Endothelial cell of umbilical vein (primary cell): ENCODE measurements at regions not wholly inside any gene's neighbourhood (a gene's known extent, or its start where the extent isn't known, plus 50 kb on each side); places are given as distances from the start of the nearest gene placed in this dataset.

Source experiments
- BruUV-seq: library from RNA; stranded (reverse); fragments of 400-500 nt; replicated peaks from 2 replicates; lab custom pipeline; 2021; lab: Mats Ljungman, UMichigan
- CTCF ChIA-PET: fragments of 300-600, 350-600 bp; sonication (Branson Sonifier 250); formaldehyde crosslinking; loops from one replicate; lab custom pipeline; 2021; ENCODE audit warnings: antibody characterized with exemption, inconsistent platforms; lab: Charles Lee
- POLR2A ChIA-PET: fragments of 300-600, 350-600 bp; sonication (Branson Sonifier 250); formaldehyde crosslinking; loops from one replicate; lab custom pipeline; 2021; ENCODE audit warnings: antibody characterized with exemption, inconsistent platforms; lab: Charles Lee
- DNase-seq: peaks from one replicate; pipeline ENCODE4 v3.0.0-alpha.2; 2011; ENCODE audit warnings: low read depth, low spot score
- FAIRE-seq: peaks from 2 replicates; lab custom pipeline; 2011; peaks lifted over from hg19 to GRCh38; lab: Jason Lieb, UNC
- H2AFZ ChIP-seq: 2 replicates; pipeline ENCODE4 v1.6.0; 2012; ENCODE audit warnings: low read depth, low read length, control low read depth, inconsistent platforms
- H3K27ac ChIP-seq: 2 replicates; pipeline ENCODE4 v1.5.1; 2011; ENCODE audit warnings: low read depth, mild to moderate bottlenecking, control low read depth, low read length, moderate library complexity; ENCODE audit not compliant: insufficient read depth
- H3K27me3 ChIP-seq, 2 experiments: 2 replicates each; pipeline versions ENCODE4 v1.6.0 to v1.6.1; 2011; ENCODE audit warnings: low read length in 2 of 2, mixed read lengths in 1 of 2; ENCODE audit not compliant: control insufficient read depth in 2 of 2, insufficient read depth in 2 of 2
- H3K36me3 ChIP-seq, 2 experiments: 2 replicates in 1 of 2; 3 replicates in 1 of 2; pipeline ENCODE4 v1.5.1; 2011; ENCODE audit warnings: low read length in 2 of 2, mild to moderate bottlenecking in 1 of 2, moderate library complexity in 1 of 2; ENCODE audit not compliant: control insufficient read depth in 2 of 2, insufficient read depth in 2 of 2; ENCODE audit errors: extremely low read depth in 1 of 2
- H3K4me1 ChIP-seq: 3 replicates; pipeline ENCODE4 v1.5.1; 2011; ENCODE audit warnings: mild to moderate bottlenecking, low read length; ENCODE audit not compliant: control insufficient read depth, insufficient read depth; ENCODE audit errors: extremely low read depth
- H3K4me2 ChIP-seq: 2 replicates; pipeline ENCODE4 v1.6.1; 2011; ENCODE audit warnings: low read length, control low read depth, mixed read lengths; ENCODE audit not compliant: insufficient read depth
- H3K4me3 ChIP-seq, 3 experiments: fragments of 200-600 bp in 1 of 3; sonication (generic), shearing (Covaris generic) in 1 of 3; replicated peaks in 1 of 3; 2 replicates each; pipeline ENCODE4 v1.5.1; 2011 to 2016; ENCODE audit warnings: control low read depth in 3 of 3, low read length in 3 of 3, mild to moderate bottlenecking in 2 of 3, inconsistent platforms in 1 of 3, low read depth in 1 of 3, moderate library complexity in 1 of 3; ENCODE audit not compliant: insufficient read depth in 1 of 3
- H3K79me2 ChIP-seq: 2 replicates; pipeline ENCODE4 v1.6.0; 2012; ENCODE audit warnings: low read length, inconsistent platforms; ENCODE audit not compliant: control insufficient read depth, insufficient read depth
- H3K9ac ChIP-seq: replicated peaks from 2 replicates; pipeline ENCODE3; 2011; ENCODE audit warnings: low read length, control low read depth; ENCODE audit not compliant: insufficient read depth; ENCODE audit errors: extremely low read depth
- H3K9me1 ChIP-seq: replicated peaks from 3 replicates; pipeline ENCODE4 v1.6.0; 2011; ENCODE audit warnings: mild to moderate bottlenecking, low read length; ENCODE audit not compliant: control insufficient read depth, insufficient read depth; ENCODE audit errors: extremely low read depth
- H3K9me3 ChIP-seq: replicated peaks from 2 replicates; pipeline ENCODE4 v1.5.1; 2012; ENCODE audit warnings: low read length, inconsistent platforms; ENCODE audit not compliant: control insufficient read depth, insufficient read depth
- H4K20me1 ChIP-seq: replicated peaks from 2 replicates; pipeline ENCODE3; 2011; ENCODE audit warnings: mild to moderate bottlenecking, low read length; ENCODE audit not compliant: control insufficient read depth, insufficient read depth; ENCODE audit errors: extremely low read depth
- CTCF ChIP-seq, 2 donors: IDR thresholded peaks; 1 replicate in 1 of 2; 2 replicates in 1 of 2; pipeline ENCODE4 v1.5.1; 2011; ENCODE audit warnings: low read length in 2 of 2, mild to moderate bottlenecking in 2 of 2, moderate library complexity in 2 of 2, control low read depth in 1 of 2, inconsistent platforms in 1 of 2, low read depth in 1 of 2; ENCODE audit not compliant: insufficient read depth in 1 of 2; ENCODE audit errors: extremely low read depth in 1 of 2
- EZH2 ChIP-seq: IDR thresholded peaks from 2 replicates; pipeline ENCODE4 v1.6.1; 2012; ENCODE audit warnings: borderline replicate concordance, low read depth, mild to moderate bottlenecking, moderate library complexity, low read length, inconsistent platforms; ENCODE audit not compliant: severe bottlenecking
- FOS ChIP-seq: IDR thresholded peaks from 2 replicates; pipeline ENCODE4 v1.6.1; 2011; ENCODE audit warnings: mild to moderate bottlenecking, low read length, moderate library complexity, borderline replicate concordance; ENCODE audit not compliant: insufficient read depth
- GATA2 ChIP-seq: IDR thresholded peaks from 2 replicates; pipeline ENCODE4 v1.7.0; 2011; ENCODE audit warnings: low read depth, mild to moderate bottlenecking, moderate library complexity, mixed read lengths, low read length; ENCODE audit not compliant: insufficient read length, insufficient read depth
- JUN ChIP-seq: IDR thresholded peaks from 2 replicates; pipeline ENCODE4 v1.6.1; 2011; ENCODE audit warnings: borderline replicate concordance, low read depth; ENCODE audit not compliant: insufficient read length, insufficient read depth
- MAX ChIP-seq: IDR thresholded peaks from 2 replicates; pipeline ENCODE4 v1.6.1; 2011; ENCODE audit not compliant: insufficient read depth, insufficient read length
- MYC ChIP-seq: IDR thresholded peaks from one replicate; pipeline ENCODE4 v1.6.1; 2011; ENCODE audit warnings: mild to moderate bottlenecking, low read depth, low read length
- POLR2A ChIP-seq: IDR thresholded peaks from 2 replicates; pipeline ENCODE4 v1.6.1; 2012; ENCODE audit warnings: low read depth, mild to moderate bottlenecking, control low read depth, low read length
- POLR2AphosphoS5 ChIP-seq: IDR thresholded peaks from 2 replicates; pipeline ENCODE4 v1.6.1; 2012; ENCODE audit warnings: low read depth, mild to moderate bottlenecking, control low read depth, low read length, moderate library complexity; ENCODE audit not compliant: insufficient read depth
- dilution Hi-C: fragments of 300-500 bp; cut with MboI; formaldehyde crosslinking; loops from one replicate; pipeline ENCODE4 v1.15.0; 2019; ENCODE audit warnings: low sequenced_read_pairs; ENCODE audit not compliant: extremely low pct_ligation_motif_present
- intact Hi-C: fragments of 100-400 bp; cut with micrococcal nuclease; formaldehyde crosslinking; loops from one replicate; pipeline ENCODE4 v1.10.0; 2022

GRCh38 chr10:90644165-90644564 is 213.7 kb downstream of the HTR7 start:
- Histone ChIP-seq H3K4me2 (no peak overlapping the region), H3K27me3 (no peaks in the 10 kb centered on the region), H3K9ac (no peak overlapping the region), H3K27ac (no peak overlapping the region), H3K4me3 (no peak overlapping the region), H3K79me2 (no peaks in the 10 kb centered on the region), H3K36me3 (no peaks in the 10 kb centered on the region), H3K9me1 (peaks cover 2% of the 10 kb centered on the region), H4K20me1 (no peaks in the 10 kb centered on the region), H3K4me1 (no peaks in the 10 kb centered on the region), H2AFZ (no peak overlapping the region), H3K9me3 (no peaks in the 10 kb centered on the region)
- ChIA-PET POLR2A (no interaction called here), CTCF (interaction anchor here (1.4 kb wide), 1 partner anchor 356 kb away, joined by 3 read pairs; no protein-coding TSS in a partner anchor)
- dilution Hi-C loops, result no loop called here
- FAIRE-seq (no peak), DNase-seq (no peak)
- intact Hi-C loops, result no loop called here
- TF ChIP-seq JUN (no peak), CTCF (IDR thresholded peaks at IDR 0.05; ENCODE audit: extremely low read depth in 1 of 2, insufficient read depth in 1 of 2, low read depth in 1 of 2, low read length in 2 of 2) (no peak), MYC (no peak), POLR2AphosphoS5 (no peak), MAX (no peak), EZH2 (no peak), FOS (no peak), GATA2 (no peak), POLR2A (no peak)
- BruUV-seq, result no TSS peak
